ENCODE measurements at regions not wholly inside any gene's neighbourhood (a gene's known extent, or its start where the extent isn't known, plus 50 kb on each side); places are given as distances from the start of the nearest gene placed in this dataset.

DNA sequence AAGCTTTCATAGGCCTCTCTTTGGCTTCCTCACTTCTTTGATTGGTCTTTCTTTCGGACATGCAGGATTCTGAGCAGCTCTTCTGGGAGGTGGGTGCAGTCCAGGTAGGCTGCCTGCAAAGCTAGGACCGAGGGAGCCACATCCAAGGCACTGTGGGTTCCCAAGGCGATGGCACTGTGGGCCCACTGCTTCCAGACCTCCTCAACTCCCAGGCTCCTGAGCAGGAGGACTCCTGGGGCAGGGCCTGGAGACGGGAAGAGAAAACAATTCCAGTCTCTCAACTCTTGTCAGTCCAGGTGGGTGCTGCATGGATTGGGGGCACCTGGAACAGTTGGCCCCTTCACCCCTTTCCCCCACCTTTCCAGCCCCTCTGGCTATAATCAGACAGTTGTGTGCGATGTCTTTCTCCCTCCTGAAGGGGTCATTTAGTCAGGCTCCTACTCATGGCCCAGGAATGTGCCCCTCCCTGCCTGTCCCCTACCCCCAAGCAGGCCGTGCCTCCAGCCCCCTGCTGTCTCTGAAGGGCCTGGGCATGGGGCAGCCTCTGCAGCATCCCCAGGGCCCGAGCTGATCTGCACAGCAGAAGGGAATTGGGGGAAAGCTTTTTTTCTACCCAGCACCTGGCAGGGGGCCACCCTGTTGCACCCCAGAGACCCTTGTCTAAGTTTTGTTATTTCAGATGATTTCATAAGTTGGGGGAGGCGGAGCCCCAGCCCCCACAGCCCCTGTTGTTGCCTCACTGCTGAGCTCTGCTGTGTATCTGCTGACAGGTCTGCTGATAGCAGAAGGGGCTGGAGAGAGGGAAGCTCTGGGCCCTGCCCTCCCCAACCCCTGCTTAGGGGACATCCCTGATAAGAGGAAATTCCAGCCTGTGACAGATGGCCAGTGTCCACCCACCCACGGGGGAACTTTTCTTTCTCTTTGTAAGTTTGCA, 330.3 kb downstream of the SEC14L1 start:
- H4K20me1 ChIP-seq (ENCODE audit: insufficient read depth, low read length) = peaks cover 90% of the 10 kb centered on the region
- FAIRE-seq (no peak), ATAC-seq (peak; percentile 48), DNase-seq (ENCODE audit: low spot score) (peak; percentile 44)
- H3K4me2 ChIP-seq (ENCODE audit: low read depth, low read length) = no peak overlapping the region
- peaks cover 96% of the 10 kb centered on the region for H3K79me2 ChIP-seq (ENCODE audit: insufficient read depth, low read length)
- no peak overlapping the region for H3K4me3 ChIP-seq (replicated peaks in 1 of 3; ENCODE audit: insufficient read depth in 1 of 3, low read depth in 2 of 3, low read length in 3 of 3)
- TF ChIP-seq ZNF547 (CRISPR knock-in tag; IDR thresholded peaks at IDR 0.05) (no peak), REPIN1 (CRISPR knock-in tag; IDR thresholded peaks at IDR 0.05; ENCODE audit: borderline replicate concordance, low read depth) (no peak), TCF7 (IDR thresholded peaks at IDR 0.05; ENCODE audit: low read depth) (no peak), AGO2 (optimal IDR thresholded peaks at IDR 0.05; ENCODE audit: low read depth, low read length) (peak; percentile 69), MAZ (IDR thresholded peaks at IDR 0.05; ENCODE audit: borderline replicate concordance, low read depth, low read length) (0 out of 2 replicates have a peak, but pooled peaks have one; percentile 5), MAZ (CRISPR knock-in tag; IDR thresholded peaks at IDR 0.05; ENCODE audit: low read depth) (no peak), NRL (CRISPR knock-in tag; IDR thresholded peaks at IDR 0.05; ENCODE audit: borderline replicate concordance) (no peak), ZNF484 (CRISPR knock-in tag; IDR thresholded peaks at IDR 0.05; ENCODE audit: borderline replicate concordance, low read depth) (no peak), POLR2A (IDR thresholded peaks at IDR 0.05; ENCODE audit: insufficient read depth in 1 of 2, low read depth in 2 of 2, low read length in 2 of 2) (0 out of 4 replicates have a peak, but pooled peaks of 1 of the 2 experiments have one; percentile 16), EED (CRISPR knock-in tag; IDR thresholded peaks at IDR 0.05) (no peak), FOSL2 (CRISPR knock-in tag; IDR thresholded peaks at IDR 0.05) (peak; percentile 81), CC2D1A (CRISPR knock-in tag; IDR thresholded peaks at IDR 0.05) (no peak), U2AF1 (optimal IDR thresholded peaks at IDR 0.05; ENCODE audit: low read depth, low read length) (peak; percentile 50), MEF2D (CRISPR knock-in tag; IDR thresholded peaks at IDR 0.05) (no peak), HOXA3 (CRISPR knock-in tag; IDR thresholded peaks at IDR 0.05) (no peak), TEAD3 (CRISPR knock-in tag; optimal IDR thresholded peaks at IDR 0.05; ENCODE audit: borderline replicate concordance) (peak; percentile 71)
- TF ChIP-seq, protein P1, sequence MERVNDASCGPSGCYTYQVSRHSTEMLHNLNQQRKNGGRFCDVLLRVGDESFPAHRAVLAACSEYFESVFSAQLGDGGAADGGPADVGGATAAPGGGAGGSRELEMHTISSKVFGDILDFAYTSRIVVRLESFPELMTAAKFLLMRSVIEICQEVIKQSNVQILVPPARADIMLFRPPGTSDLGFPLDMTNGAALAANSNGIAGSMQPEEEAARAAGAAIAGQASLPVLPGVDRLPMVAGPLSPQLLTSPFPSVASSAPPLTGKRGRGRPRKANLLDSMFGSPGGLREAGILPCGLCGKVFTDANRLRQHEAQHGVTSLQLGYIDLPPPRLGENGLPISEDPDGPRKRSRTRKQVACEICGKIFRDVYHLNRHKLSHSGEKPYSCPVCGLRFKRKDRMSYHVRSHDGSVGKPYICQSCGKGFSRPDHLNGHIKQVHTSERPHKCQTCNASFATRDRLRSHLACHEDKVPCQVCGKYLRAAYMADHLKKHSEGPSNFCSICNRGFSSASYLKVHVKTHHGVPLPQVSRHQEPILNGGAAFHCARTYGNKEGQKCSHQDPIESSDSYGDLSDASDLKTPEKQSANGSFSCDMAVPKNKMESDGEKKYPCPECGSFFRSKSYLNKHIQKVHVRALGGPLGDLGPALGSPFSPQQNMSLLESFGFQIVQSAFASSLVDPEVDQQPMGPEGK (CRISPR knock-in tag; IDR thresholded peaks at IDR 0.05) = peak; percentile 67
- TF ChIP-seq, protein P2, sequence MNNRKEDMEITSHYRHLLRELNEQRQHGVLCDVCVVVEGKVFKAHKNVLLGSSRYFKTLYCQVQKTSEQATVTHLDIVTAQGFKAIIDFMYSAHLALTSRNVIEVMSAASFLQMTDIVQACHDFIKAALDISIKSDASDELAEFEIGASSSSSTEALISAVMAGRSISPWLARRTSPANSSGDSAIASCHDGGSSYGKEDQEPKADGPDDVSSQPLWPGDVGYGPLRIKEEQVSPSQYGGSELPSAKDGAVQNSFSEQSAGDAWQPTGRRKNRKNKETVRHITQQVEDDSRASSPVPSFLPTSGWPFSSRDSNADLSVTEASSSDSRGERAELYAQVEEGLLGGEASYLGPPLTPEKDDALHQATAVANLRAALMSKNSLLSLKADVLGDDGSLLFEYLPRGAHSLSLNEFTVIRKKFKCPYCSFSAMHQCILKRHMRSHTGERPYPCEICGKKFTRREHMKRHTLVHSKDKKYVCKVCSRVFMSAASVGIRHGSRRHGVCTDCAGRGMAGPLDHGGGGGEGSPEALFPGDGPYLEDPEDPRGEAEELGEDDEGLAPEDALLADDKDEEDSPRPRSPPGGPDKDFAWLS (CRISPR knock-in tag; IDR thresholded peaks at IDR 0.05; ENCODE audit: borderline replicate concordance) = no peak
- POLR2A ChIA-PET = interaction anchor here (0.7 to 2.6 kb wide), 3 partner anchors 17 to 20 kb away, joined by 3 to 19 read pairs (median 12); no protein-coding TSS in a partner anchor
- in situ Hi-C loops (cut with HindIII; ENCODE audit: extremely low pct_ligation_motif_present, low pct_unique_long_range_greater_than_20kb) = no loop called here
- no peak overlapping the region for H3K9ac ChIP-seq (ENCODE audit: insufficient read depth, low read depth, low read length)
- WGBS (ENCODE audit: low lambda C conversion rate) = 83% methylated on average over 9 of the region's 9 CpGs
- no TSS peak for BruUV-seq (replicated peaks)
- CTCF ChIA-PET (ENCODE audit: low intra/inter-chr PET ratio, low total read pairs) = interaction anchor here (1.1 to 1.4 kb wide), 2 partner anchors 24 to 41 kb away, joined by 4 read pairs; no protein-coding TSS in a partner anchor
- peaks cover 46% of the 10 kb centered on the region for H3K4me1 ChIP-seq (ENCODE audit: insufficient read depth, low read length)
- no peaks in the 10 kb centered on the region for H3K27me3 ChIP-seq (ENCODE audit: control insufficient read depth in 1 of 2, insufficient read depth in 2 of 2, low read length in 2 of 2)
- H3K9me3 ChIP-seq (ENCODE audit: low read length) = no peaks in the 10 kb centered on the region
- peaks cover 49 to 80% of the 10 kb centered on the region in 2 experiments for H3K36me3 ChIP-seq (replicated peaks in 1 of 2; ENCODE audit: control insufficient read depth in 1 of 2, insufficient read depth in 2 of 2, low read length in 2 of 2)
- no peak overlapping the region for H2AFZ ChIP-seq (ENCODE audit: low read length)
- no peak overlapping the region for H3K27ac ChIP-seq (ENCODE audit: extremely low read length, insufficient read depth, low read length)
- intact Hi-C loops (cut with micrococcal nuclease; ENCODE audit: unreplicated experiment) = loop anchor here (5.0 kb wide), 1 partner anchor 39 kb away; no protein-coding TSS in a partner anchor

All from HepG2 (cell line).